GM18517 (cell line): ENCODE measurements at regions not wholly inside any gene's neighbourhood (a gene's known extent, or its start where the extent isn't known, plus 50 kb on each side); places are given as distances from the start of the nearest gene placed in this dataset.

Experiments
- ATAC-seq: cut with Tn5 transposase; IDR thresholded peaks from one replicate; pipeline ENCODE4 v1.9.1; 2021; ENCODE audit warnings: mild to moderate bottlenecking, moderate library complexity; ENCODE audit not compliant: unreplicated experiment

GRCh38 chr2:176669398-176670174 is 400.3 kb downstream of the MTX2 start:
- no peak for ATAC-seq

- no peak for ATAC-seq
Measured at GRCh38 chr2:176675271-176675949, 406.2 kb downstream of the MTX2 start.

GRCh38 chr2:176677746-176678265 is 408.6 kb downstream of the MTX2 start:
- no peak for ATAC-seq

- ATAC-seq, result no peak
Measured at GRCh38 chr2:176678571-176678970, 409.3 kb downstream of the MTX2 start.

- ATAC-seq, result no peak
Measured at GRCh38 chr2:176679061-176679669, 409.9 kb downstream of the MTX2 start.

GRCh38 chr2:176680916-176681516 is 411.8 kb downstream of the MTX2 start:
- ATAC-seq, result no peak

GRCh38 chr2:176681584-176682115 is 412.4 kb downstream of the MTX2 start:
- no peak for ATAC-seq

GRCh38 chr2:176682278-176682677 is 413.0 kb downstream of the MTX2 start:
- ATAC-seq, result no peak

GRCh38 chr2:176683618-176684111 is 414.4 kb downstream of the MTX2 start:
- no peak for ATAC-seq

GRCh38 chr2:176685908-176686307 is 416.7 kb downstream of the MTX2 start:
- ATAC-seq, result no peak

- no peak for ATAC-seq
Measured at GRCh38 chr2:176686328-176686727, 417.1 kb downstream of the MTX2 start.

GRCh38 chr2:176687342-176687741 is 418.1 kb downstream of the MTX2 start:
- no peak for ATAC-seq

GRCh38 chr2:176687944-176688343 is 418.7 kb downstream of the MTX2 start:
- no peak for ATAC-seq

GRCh38 chr2:176689711-176690110 is 420.5 kb downstream of the MTX2 start:
- no peak for ATAC-seq

- ATAC-seq, result no peak
Measured at GRCh38 chr2:176691471-176691870, 422.2 kb downstream of the MTX2 start.

- ATAC-seq, result no peak
Measured at GRCh38 chr2:176692533-176692932, 423.3 kb downstream of the MTX2 start.

GRCh38 chr2:176699098-176699497 is 429.9 kb downstream of the MTX2 start:
- no peak for ATAC-seq

- ATAC-seq, result no peak
Measured at GRCh38 chr2:176699644-176700043, 430.4 kb downstream of the MTX2 start.

GRCh38 chr2:176702131-176702530 is 432.9 kb downstream of the MTX2 start:
- no peak for ATAC-seq

- ATAC-seq, result no peak
Measured at GRCh38 chr2:176704282-176704858, 435.1 kb downstream of the MTX2 start.
